Loucy (cell line): ENCODE measurements at regions not wholly inside any gene's neighbourhood (a gene's known extent, or its start where the extent isn't known, plus 50 kb on each side); places are given as distances from the start of the nearest gene placed in this dataset.

ENCODE experiments used
- H2AFZ ChIP-seq: fragments of 200-600 bp; sonication (generic); 2 replicates; pipeline ENCODE4 v1.6.0; 2016; ENCODE audit warnings: antibody characterized with exemption, mild to moderate bottlenecking, low read length, moderate library complexity
- H3F3A ChIP-seq: fragments of 200-600 bp; 2 replicates; pipeline ENCODE4 v1.6.0; 2016; ENCODE audit warnings: antibody characterized with exemption, low read depth, mild to moderate bottlenecking
- H3K27me3 ChIP-seq: fragments of 200-600 bp; sonication (generic); 2 replicates; pipeline ENCODE4 v1.6.1; 2014; ENCODE audit warnings: low read length, mild to moderate bottlenecking; ENCODE audit not compliant: insufficient read depth, poor library complexity, severe bottlenecking
- H3K36me3 ChIP-seq: fragments of 200-600 bp; sonication (generic); 2 replicates; pipeline ENCODE4 v1.6.1; 2016; ENCODE audit warnings: low read length; ENCODE audit not compliant: insufficient read depth
- H3K4me1 ChIP-seq: fragments of 200-600 bp; sonication (generic); 2 replicates; pipeline ENCODE4 v1.5.1; 2014; ENCODE audit warnings: low read length, mild to moderate bottlenecking; ENCODE audit not compliant: insufficient read depth, poor library complexity, severe bottlenecking
- H3K4me2 ChIP-seq: fragments of 200-600 bp; sonication (generic); 2 replicates; pipeline ENCODE4 v1.6.0; 2014; ENCODE audit warnings: antibody characterized with exemption, low read length, low read depth, mild to moderate bottlenecking; ENCODE audit not compliant: poor library complexity, severe bottlenecking
- H3K4me3 ChIP-seq: fragments of 200-600 bp; sonication (generic); 2 replicates; pipeline ENCODE4 v1.5.1; 2014; ENCODE audit warnings: low read length, mild to moderate bottlenecking, mixed read lengths; ENCODE audit not compliant: poor library complexity, severe bottlenecking
- H3K79me2 ChIP-seq: fragments of 200-600 bp; sonication (generic); 2 replicates; pipeline ENCODE4 v1.6.1; 2014; ENCODE audit warnings: low read length; ENCODE audit not compliant: insufficient read depth
- H3K9ac ChIP-seq: fragments of 200-600 bp; sonication (generic); 2 replicates; pipeline ENCODE4 v1.6.0; 2014; ENCODE audit warnings: mild to moderate bottlenecking, low read depth, low read length, moderate library complexity; ENCODE audit not compliant: poor library complexity, severe bottlenecking
- H3K9me2 ChIP-seq: fragments of 200-600 bp; sonication (generic); replicated peaks from 2 replicates; pipeline ENCODE4 v1.6.1; 2016; ENCODE audit warnings: low read depth, low read length, mixed read lengths
- H3K9me3 ChIP-seq: fragments of 200-600 bp; sonication (generic); 2 replicates; pipeline ENCODE4 v1.6.1; 2014; ENCODE audit warnings: mild to moderate bottlenecking, antibody characterized with exemption, low read length, low read depth; ENCODE audit not compliant: insufficient read depth
- H4K20me1 ChIP-seq: fragments of 200-600 bp; sonication (generic); 2 replicates; pipeline ENCODE4 v1.6.0; 2014; ENCODE audit warnings: antibody characterized with exemption, low read length, mild to moderate bottlenecking; ENCODE audit not compliant: insufficient read depth, poor library complexity, severe bottlenecking
- EZH2phosphoT487 ChIP-seq: fragments of 200-600 bp; IDR thresholded peaks from 2 replicates; pipeline ENCODE4 v1.6.1; 2018; ENCODE audit warnings: antibody characterized with exemption, mild to moderate bottlenecking, moderate library complexity, borderline replicate concordance
- TF ChIP-seq, protein P1 (sequence below): fragments of 200-600 bp; sonication (generic); conservative IDR thresholded peaks from 2 replicates; pipeline ENCODE4 v1.5.1; 2014; ENCODE audit warnings: mild to moderate bottlenecking, antibody characterized with exemption, low read length

DNA sequence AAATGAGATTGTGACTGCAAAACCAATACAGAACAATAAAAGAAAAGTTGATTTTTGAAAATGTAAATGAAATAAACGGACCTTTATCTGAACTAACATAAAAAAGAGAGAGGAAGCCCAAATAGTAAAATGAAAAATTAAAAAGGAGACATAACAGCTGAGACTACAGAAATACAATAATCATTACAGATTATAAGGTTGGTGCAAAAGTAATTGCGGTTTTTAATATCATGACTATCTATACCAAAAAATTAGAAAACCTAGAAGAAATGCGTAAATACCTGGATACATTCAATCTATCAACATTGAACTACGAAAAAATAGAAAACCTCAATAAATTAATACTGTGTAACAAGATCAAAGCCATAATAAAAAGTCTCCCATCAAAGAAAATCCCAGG, 71.9 kb upstream of the SLCO6A1 start:
- no peak overlapping the region for H3K4me2 ChIP-seq
- H3F3A ChIP-seq: no peaks in the 10 kb centered on the region
- H3K36me3 ChIP-seq: no peaks in the 10 kb centered on the region
- H2AFZ ChIP-seq: no peak overlapping the region
- no peak overlapping the region for H3K4me3 ChIP-seq
- H3K79me2 ChIP-seq: no peaks in the 10 kb centered on the region
- H3K4me1 ChIP-seq: peaks cover 3% of the 10 kb centered on the region
- TF ChIP-seq, protein P1, sequence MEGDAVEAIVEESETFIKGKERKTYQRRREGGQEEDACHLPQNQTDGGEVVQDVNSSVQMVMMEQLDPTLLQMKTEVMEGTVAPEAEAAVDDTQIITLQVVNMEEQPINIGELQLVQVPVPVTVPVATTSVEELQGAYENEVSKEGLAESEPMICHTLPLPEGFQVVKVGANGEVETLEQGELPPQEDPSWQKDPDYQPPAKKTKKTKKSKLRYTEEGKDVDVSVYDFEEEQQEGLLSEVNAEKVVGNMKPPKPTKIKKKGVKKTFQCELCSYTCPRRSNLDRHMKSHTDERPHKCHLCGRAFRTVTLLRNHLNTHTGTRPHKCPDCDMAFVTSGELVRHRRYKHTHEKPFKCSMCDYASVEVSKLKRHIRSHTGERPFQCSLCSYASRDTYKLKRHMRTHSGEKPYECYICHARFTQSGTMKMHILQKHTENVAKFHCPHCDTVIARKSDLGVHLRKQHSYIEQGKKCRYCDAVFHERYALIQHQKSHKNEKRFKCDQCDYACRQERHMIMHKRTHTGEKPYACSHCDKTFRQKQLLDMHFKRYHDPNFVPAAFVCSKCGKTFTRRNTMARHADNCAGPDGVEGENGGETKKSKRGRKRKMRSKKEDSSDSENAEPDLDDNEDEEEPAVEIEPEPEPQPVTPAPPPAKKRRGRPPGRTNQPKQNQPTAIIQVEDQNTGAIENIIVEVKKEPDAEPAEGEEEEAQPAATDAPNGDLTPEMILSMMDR: no peak
- no peak for TF ChIP-seq EZH2phosphoT487
- H3K9me3 ChIP-seq: no peaks in the 10 kb centered on the region
- H3K27me3 ChIP-seq: no peaks in the 10 kb centered on the region
- H4K20me1 ChIP-seq: no peaks in the 10 kb centered on the region
- H3K9me2 ChIP-seq: no peaks in the 10 kb centered on the region
- no peak overlapping the region for H3K9ac ChIP-seq

DNA sequence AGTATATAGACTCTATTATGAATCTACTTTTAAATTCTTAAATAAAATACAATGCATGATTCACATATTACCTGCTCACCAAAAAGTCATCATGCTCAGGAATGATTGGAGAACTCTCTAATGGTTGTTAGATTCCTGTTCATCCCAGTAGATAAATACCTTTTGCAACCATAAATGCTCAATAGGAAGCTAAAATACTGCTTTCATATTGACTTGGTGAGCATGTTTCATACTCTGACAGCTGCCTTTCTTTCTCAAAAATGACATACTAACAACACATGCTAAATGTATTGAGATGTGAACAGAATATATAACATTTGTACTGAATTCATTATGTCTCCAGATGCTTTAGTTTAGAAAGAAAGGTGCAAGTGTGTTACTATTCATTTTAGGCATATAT, 79.6 kb upstream of the SLCO6A1 start:
- Histone ChIP-seq H4K20me1 (no peaks in the 10 kb centered on the region), H3F3A (no peaks in the 10 kb centered on the region), H3K9ac (no peak overlapping the region), H2AFZ (no peak overlapping the region), H3K79me2 (no peaks in the 10 kb centered on the region), H3K36me3 (no peaks in the 10 kb centered on the region), H3K4me2 (no peak overlapping the region), H3K4me3 (no peak overlapping the region), H3K27me3 (no peaks in the 10 kb centered on the region), H3K9me2 (no peaks in the 10 kb centered on the region), H3K4me1 (no peaks in the 10 kb centered on the region), H3K9me3 (no peaks in the 10 kb centered on the region)
- no peak for TF ChIP-seq EZH2phosphoT487
- TF ChIP-seq, protein P1: no peak

DNA sequence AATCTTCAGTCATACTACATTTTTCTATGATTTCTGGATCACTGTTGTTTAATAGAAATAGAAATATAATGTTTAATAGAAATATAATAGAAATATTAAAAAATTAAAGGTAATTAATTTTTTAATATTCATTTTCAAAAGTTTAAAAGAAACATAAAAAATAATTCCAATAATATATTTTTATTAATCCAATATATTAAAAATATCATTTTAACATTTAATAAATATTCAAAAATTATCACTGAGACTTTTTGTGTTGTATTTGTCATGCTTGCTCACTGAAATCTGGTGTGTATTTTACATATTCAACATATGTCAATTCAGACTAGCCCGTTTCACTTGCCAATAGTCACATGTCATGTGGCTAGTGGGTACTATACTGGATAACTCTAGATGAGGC, 80.6 kb upstream of the SLCO6A1 start:
- Histone ChIP-seq H3F3A (no peaks in the 10 kb centered on the region), H3K4me1 (no peaks in the 10 kb centered on the region), H4K20me1 (no peaks in the 10 kb centered on the region), H3K36me3 (no peaks in the 10 kb centered on the region), H3K79me2 (no peaks in the 10 kb centered on the region), H3K4me2 (no peak overlapping the region), H3K9me2 (no peaks in the 10 kb centered on the region), H2AFZ (no peak overlapping the region), H3K9me3 (no peaks in the 10 kb centered on the region), H3K9ac (no peak overlapping the region), H3K4me3 (no peak overlapping the region), H3K27me3 (no peaks in the 10 kb centered on the region)
- no peak for TF ChIP-seq EZH2phosphoT487
- TF ChIP-seq, protein P1: no peak
